HG03095 (cell line): ENCODE measurements at regions not wholly inside any gene's neighbourhood (a gene's known extent, or its start where the extent isn't known, plus 50 kb on each side); places are given as distances from the start of the nearest gene placed in this dataset.
"Not testable (repeated sequence)": the region's sequence is repeated elsewhere in the genome, so short reads cannot be mapped to it uniquely, and the experiment has no call there.

Experiments used
- ATAC-seq: cut with Tn5 transposase; IDR thresholded peaks from one replicate; pipeline ENCODE4 v1.9.1; 2021; ENCODE audit warnings: moderate library complexity; ENCODE audit not compliant: unreplicated experiment

DNA sequence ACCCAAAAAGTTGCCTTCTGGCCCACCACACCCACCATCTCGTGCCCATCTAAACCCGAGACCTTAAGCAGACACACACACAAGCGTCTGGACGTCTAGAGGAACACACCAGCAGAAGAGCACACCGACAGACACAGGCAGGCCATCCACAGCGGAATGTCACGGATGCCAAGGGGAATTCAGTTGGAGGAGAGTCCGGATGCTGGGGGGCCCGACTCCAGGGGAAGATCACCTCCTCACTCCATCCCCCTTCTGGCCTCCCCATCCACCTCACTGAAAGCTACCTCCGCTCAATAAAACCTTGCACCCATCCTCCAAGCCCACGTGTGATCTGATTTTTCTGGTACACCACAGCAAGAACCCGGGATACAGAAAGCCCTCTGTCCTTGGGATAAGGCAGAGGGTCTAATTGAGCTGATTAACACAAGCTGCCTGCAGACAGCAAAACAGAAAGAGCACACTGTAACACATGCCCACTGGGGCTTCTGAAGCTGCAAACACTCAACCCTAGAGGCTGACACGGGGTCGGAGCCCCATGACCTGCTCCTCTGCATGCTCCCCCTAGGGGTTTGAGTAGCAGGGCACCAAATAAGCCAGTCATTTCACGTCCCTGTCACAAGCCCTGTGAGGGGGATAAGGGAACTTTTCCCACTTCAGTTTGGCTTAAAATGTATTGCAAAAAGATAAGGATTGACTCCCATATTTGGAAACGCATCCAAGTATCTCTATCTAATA is 339.6 kb upstream of the PCDH10 start:
- no peak for ATAC-seq

DNA sequence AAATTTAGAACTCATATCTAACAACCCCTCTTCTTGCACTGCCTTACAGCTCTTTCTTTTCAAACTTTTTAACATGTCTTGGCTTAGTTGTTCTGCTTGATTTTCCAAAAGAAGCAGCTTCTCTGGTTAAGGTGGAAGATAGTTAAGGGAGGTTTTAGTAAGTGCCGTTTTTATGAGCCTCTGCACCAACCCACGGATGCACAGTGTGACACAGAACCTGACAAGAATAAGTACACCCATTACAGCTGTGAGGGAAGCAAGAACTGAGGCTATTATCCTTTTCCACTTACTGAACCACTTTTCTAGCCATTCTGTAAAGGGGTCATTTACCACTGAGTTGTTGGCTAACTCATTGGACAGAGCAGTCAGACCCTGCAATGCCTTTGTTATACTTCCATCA is 336.0 kb upstream of the PCDH10 start:
- not testable (repeated sequence) for ATAC-seq

DNA sequence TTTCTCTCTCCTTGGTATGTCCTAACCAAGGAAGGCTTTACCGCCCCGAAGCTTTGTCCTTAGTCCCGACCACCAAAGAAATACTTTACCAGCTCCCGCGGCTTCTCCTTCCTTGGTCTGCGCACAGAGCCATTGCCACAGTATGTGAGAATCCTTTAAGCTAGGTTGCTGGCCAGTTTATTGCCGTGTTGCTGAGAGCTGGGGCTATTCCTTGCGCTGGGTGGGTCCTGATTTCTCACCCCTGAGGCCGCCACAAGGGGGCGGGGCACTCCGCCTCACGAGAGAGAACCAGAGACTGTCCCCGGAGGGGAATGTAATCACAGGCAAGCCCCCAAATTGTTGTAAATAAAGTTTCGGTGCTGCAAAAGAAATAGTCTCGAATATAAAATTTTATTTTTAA is 331.0 kb upstream of the PCDH10 start:
- no peak for ATAC-seq

DNA sequence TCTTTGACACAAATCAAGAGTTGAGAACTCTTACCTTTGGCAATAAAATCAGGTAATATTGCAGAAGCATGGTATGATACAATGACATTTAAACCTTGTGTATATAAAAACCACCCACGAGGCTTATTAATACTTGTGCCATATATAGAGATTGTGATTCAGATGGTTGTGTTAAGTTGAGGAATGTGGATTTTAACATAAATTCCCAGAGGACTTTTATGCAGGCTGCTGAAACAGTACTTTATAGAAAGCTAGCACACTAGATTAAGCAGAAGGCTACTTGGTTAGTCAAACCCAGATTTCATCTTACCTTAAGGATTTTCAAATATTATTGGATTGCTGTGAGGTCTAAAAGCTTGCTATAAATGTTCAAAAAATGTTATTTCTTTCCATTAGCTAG is 325.7 kb upstream of the PCDH10 start:
- no peak for ATAC-seq

DNA sequence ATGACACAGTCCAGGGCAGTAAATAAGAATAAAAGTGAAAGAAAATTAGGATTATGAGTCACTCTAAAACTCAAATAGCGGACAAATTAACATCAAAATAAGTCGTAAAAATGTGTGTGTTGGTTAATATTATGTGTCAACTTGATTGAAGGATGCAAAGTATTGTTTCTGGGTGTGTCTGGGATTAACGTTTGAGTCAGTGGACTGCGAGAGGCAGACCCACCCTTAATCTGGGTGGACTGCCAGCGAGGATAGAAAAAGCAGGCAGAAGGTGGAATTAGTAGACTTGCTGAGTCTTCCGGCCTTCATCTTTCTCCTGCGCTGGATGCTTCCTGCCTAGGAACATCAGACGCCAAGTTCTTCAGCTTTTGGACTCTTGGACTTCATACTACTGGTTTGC is 324.3 kb upstream of the PCDH10 start:
- ATAC-seq = no peak

DNA sequence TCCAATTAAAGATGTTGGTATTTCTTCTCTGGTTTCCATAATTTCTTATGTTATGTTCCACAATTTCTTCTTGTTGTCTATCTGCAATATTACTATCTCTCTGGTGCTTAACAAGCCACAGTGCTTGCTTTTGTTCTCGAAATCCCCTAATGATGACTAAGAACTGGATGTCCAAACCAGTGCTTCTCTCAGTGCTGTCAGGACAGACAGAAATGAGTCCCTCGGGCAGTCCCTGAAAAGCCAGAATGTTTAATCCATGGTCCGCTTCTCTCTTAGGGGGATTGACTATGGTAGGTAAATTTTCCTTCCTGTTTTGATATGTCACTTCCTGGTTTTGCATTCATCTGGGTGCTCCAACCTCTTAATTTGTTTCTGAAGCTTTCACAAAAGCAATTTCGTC is 321.6 kb upstream of the PCDH10 start:
- ATAC-seq = no peak

DNA sequence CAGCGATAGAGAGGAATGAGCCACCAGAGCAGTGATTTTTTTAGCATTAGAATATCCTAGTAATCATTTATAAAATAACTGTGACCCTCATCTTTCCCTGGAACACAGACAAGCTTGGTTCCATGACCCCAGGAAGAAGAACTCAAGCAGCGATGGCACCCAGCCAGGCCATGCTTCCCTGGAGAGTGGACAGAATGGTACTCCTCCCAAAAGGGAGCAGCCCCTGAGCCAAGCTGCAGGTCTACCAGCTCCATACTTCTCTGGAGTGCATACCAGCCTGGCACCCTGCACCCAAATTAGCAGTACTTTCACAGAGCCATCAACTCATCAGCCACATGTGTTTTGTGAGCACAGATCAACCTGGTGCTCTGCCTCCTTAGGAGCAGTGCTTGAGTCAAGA is 310.9 kb upstream of the PCDH10 start:
- no peak for ATAC-seq

DNA sequence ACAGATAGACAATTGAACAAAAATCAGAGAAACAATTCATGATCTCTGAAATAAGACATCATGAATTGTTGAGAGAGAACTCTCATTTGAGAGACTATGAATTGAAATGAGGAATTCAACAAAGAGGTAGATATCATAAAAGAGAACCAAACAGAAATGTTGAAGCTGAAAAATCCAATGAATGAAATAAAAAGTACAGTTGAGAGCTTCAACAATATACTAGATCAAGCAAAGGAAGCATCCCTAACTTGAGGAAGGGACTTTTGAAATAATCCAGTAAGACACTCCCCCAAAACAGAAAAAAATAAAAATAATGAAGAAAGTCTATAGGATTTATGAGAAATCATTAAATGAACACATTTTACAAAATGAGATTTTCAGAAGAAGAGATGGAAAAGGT is 310.0 kb upstream of the PCDH10 start:
- no peak for ATAC-seq

DNA sequence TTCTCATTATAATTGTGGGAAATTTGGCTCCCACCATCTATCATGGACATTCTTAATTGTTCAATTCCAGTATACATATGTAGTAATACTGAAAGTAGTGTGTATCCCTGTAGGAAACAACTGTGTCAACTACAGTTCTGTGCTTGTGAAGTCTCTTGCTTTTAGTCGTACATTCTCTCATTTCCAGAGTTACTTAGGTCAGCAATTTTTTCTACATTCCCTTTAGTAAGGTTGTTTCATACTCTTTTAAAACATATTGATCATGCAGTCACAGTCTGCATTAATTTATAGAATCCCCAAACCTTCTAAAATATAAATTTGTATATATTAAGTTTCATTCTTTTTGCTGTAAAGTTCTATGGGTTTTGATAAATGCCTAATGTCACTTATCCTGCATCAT is 289.2 kb upstream of the PCDH10 start:
- ATAC-seq = no peak

DNA sequence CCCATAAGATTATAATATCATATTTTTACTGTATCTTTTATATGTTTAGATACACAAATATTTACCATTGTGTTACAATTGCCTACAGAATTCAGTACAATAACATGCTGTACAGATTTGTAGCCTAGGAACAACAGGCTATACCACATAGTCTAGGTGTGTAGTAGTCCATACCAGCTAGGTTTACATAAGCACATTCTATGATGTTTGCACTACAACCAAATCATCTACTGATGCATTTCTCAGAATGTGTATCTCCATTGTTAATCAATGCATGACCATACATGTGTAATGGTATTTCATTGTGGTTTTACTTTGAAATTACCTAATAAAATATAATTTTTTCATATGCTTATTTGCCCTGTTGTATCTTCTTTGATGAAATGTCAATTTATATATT is 288.1 kb upstream of the PCDH10 start:
- no peak for ATAC-seq

DNA sequence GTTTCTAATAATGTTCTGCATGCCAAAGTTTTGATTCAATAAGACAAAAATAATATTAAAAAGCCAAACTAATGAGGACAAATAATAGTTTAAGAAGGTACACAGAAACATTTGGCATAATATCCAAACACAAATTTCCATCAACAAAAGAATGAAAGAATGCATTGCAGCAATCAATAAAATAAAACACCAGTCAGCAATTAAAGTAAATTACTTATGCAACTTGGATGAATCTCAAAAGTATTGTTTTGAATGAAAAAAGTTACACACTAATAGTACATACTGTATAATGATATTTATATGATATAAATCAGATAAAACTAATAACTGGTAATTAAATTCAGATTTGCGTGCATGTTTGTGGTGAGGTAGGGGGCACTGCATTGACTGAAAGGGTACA is 285.5 kb upstream of the PCDH10 start:
- ATAC-seq = no peak

DNA sequence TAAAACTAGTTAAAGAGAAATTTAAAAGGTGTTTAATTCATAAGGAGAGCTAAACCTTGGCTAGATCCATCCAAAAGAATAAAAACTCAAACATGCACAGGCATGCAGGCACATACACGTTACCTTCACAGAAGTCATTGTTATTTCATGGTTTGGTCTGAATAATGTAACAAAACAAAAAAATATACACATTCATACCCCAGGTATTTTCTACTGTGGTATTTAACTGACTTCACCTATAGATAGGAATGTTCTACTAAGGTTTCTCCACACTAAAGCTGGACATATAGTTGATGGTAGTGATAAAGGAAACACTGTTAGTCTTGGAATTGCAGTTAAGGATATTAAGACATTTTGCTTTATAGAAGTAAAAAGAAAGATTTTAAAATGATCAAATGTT is 283.6 kb upstream of the PCDH10 start:
- no peak for ATAC-seq

DNA sequence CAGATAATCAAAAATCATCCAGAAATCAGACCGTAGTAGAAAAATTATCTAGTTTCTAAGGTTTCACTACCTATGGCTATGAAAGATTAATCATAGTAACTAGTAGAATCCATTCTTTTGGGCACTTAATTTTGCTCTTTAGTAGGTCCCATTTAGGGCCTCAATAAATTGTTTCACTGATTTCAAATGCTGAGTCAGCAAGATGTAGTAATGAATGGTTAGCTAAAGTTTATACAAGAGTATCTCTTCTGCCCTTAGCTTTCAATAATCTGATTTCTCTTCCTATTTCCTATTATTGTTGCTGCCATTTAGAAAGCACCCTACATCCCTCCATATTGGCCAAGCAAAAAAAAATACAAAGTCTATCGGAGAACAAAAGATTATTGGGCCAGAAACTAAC is 283.2 kb upstream of the PCDH10 start:
- ATAC-seq = no peak

DNA sequence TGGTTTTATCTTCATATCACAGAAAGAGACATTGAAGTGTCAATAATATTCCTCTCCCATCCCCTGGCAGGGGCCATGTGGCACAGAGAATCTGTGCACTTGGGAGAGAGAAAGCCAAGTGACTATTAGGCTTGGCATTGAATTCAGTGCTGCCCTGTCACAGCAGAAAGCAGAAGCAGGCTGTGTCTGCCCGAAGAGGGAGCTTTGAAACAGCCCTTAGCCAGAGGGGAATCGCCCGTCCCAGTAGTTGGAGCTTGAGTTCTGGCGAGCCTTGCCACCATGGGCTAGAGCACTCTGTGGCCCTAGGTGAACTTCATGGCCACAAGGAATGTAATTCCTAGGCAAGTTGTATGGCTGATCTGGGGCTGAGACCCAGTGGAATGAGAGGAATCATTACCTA is 282.5 kb upstream of the PCDH10 start:
- ATAC-seq = no peak

DNA sequence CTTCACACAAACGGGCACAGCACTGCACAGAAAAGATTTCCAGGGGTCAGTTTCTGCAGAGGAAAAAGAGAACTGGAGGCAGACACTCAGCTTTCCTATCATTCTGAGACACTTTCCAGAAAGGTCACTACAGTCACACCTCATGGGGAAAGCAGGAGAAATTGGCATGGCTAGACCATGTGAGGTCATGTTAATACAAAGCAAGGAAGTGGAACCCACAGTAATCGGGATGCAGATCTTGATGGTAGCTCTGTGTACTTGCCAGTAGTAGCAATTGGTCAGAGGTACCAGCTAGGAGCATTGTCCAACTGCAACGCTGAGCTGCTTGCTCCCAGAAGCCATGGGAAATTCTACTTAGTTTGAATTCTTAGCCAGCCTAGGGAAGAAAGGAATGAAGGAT is 255.3 kb upstream of the PCDH10 start:
- ATAC-seq = no peak

DNA sequence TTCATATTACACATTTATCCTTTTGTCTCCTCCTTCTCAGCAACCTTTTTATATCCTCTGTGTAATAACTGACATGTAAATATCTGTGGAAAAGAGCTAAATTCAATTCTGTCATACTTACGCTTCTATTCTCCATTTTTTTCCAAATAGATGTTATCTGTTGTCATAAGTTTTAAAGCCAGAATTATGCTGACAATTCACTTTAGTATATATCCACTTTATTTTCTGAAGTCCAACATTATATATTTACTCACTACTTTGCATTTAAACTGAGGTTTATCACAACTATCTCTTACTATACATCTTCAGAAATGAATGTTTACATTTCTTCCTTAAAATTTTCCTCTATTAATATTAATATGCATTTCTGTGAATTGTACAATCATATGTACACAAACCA is 247.9 kb upstream of the PCDH10 start:
- no peak for ATAC-seq

DNA sequence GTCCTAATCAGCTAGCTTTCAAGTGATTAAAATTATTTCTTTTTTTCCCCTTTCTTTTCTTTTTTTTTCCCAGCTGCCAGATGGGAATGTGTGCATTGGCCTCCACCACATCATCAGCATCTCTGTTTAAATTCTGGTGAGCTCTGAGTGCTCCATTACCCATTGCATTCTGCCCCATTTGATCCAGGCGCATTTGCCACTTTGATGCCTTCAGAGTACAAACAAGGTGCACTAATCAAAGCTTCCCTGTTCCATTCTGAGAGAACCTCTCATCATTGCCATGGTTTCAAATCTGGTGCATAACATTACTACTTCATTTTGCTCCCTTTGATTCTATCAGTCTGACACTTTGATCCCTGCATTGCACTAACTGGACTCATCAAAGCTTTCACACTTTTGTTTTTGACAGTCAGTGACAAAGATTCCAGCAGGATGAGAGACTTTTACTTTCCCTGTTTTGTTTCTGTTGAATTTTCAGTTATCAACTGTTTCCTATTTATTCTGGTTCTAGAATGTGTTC is 238.8 kb upstream of the PCDH10 start:
- no peak for ATAC-seq

DNA sequence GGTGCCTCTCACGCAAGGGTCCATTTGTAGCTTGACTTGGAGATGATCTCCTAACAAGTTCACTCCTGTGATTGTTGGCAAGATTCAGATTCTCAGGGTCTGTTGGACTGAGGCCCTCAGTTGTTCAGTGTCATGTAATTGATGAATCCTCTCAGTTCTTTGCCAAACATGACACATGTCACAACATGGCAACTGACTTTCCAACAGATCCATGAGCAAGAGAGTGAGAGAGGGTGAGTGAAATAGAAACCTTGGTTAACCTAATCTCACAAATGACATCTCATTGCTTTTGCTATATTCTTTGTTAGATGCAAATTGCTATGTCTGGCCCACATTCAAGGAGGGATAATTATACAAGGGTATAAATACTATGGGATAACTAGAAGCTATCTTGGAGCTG is 231.0 kb upstream of the PCDH10 start:
- ATAC-seq = no peak

DNA sequence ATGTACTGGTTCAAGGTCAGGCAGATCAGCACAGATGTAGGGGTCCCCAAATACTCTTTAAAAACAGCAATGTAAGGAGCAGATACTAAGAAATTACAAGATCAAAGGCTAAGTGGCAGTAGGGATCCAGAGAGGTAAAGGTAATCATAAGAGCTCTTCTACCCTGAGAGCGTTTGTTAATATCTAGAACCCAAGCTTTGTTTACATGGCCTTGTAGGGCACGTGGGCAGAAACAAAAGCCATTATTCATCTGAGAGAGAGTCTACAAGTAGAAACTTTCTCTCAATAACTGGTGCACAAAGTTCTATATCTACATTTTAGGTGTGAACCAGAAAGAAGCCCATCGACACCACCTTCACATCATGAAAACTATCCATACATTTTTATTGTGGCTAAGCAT is 225.6 kb upstream of the PCDH10 start:
- no peak for ATAC-seq

DNA sequence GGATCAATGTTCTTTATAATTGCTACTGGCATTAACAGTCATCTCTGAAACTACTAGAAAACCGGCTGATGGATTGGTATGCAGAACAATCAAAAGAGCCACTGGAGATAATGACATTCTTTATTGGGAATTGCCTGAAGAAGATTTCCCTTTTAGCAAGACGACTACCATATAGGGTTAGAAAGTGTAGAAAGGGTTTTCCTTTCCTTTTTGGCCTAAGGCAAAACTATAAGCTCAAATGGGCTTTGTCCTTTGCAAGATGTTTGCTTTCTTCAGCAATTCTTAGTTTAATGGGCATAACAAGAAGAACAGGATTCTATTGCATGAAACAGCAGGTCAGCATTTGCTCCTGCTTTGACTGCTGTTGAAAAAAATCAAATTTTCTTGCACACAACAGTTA is 214.2 kb upstream of the PCDH10 start:
- ATAC-seq = no peak

DNA sequence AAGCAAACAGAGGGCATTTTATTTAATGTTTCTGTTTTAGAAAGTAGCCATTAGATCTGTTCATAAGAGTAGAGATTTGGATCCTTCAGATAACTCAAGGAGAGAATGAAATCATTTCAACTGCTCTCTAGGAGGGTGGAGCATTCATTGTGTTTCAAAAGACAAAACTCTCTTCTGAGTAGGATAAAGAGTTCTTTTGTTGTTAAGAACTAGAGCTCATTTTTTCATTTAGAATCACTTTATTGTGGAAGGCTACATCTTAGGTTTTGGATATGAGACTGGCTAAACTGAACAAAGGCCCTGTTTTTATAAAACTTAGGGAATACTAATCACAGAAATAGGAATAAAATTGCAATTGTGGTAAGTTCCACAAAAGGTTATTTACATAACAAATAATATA is 193.9 kb upstream of the PCDH10 start:
- ATAC-seq = no peak

DNA sequence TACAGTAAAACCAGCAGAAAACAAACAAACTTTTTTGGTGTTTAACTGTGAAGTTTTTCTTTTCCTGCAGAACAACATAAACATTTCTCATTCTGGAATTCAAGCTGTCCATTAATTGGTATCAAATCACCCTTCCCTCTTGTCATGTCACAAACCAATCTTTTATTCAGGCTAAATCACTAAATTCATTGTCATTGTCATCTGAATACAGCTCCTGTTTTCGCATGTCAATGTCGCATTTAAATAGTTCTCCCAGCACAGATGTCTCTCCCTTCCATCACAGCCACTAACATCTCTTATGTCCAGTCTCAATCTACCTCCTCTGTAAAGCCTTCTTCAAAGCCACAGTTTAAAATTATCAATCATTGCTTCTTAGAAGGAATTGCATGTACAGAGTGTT is 192.1 kb upstream of the PCDH10 start:
- ATAC-seq = no peak
